ENCODE measurements at regions not wholly inside any gene's neighbourhood (a gene's known extent, or its start where the extent isn't known, plus 50 kb on each side); places are given as distances from the start of the nearest gene placed in this dataset.

- H3K9me3 ChIP-seq: no peaks in the 10 kb centered on the region
- no peaks in the 10 kb centered on the region for H3K36me3 ChIP-seq (replicated peaks in 1 of 2; ENCODE audit: control insufficient read depth in 1 of 2, insufficient read depth in 2 of 2, low read length in 1 of 2)
- peak overlapping the region; percentile 56 for H2AFZ ChIP-seq (ENCODE audit: low read depth)
- no peaks in the 10 kb centered on the region for H3K9me2 ChIP-seq
- peaks cover 0 to 10% of the 10 kb centered on the region in 2 experiments; a peak in 2 of 4 replicates for H3K4me1 ChIP-seq (ENCODE audit: control insufficient read depth in 1 of 2, insufficient read depth in 2 of 2, low read depth in 1 of 2, low read length in 1 of 2)
- no peak overlapping the region for H3K27ac ChIP-seq (ENCODE audit: low read depth in 2 of 2, low read length in 1 of 2)
- DNase-seq: no peak
- POLR2A ChIA-PET: no interaction called here
- H3F3A ChIP-seq (replicated peaks; ENCODE audit: insufficient read depth): no peaks in the 10 kb centered on the region
- H3K4me2 ChIP-seq: peak overlapping the region; percentile 8; the same call in 1 of the 2 replicates
- 15% methylated on average over 2 of the region's 2 CpGs for WGBS (ENCODE audit: low lambda C conversion rate)
- CTCF ChIA-PET: no interaction called here
- H3K4me3 ChIP-seq (ENCODE audit: low read depth in 2 of 2, low read length in 1 of 2): no peak overlapping the region
- no peaks in the 10 kb centered on the region for H3K79me2 ChIP-seq (ENCODE audit: insufficient read depth)
- H3K27me3 ChIP-seq (ENCODE audit: insufficient read depth): no peaks in the 10 kb centered on the region
- TF ChIP-seq REST (IDR thresholded peaks at IDR 0.05; ENCODE audit: low read depth, low read length) (no peak), CTCF (IDR thresholded peaks at IDR 0.05) (no peak), IRF3 (IDR thresholded peaks at IDR 0.05; ENCODE audit: low read depth, low read length) (no peak), FOXM1 (IDR thresholded peaks at IDR 0.05; ENCODE audit: low read depth) (no peak)
- no peak overlapping the region for H3K9ac ChIP-seq
- H4K20me1 ChIP-seq (ENCODE audit: insufficient read depth): no peaks in the 10 kb centered on the region
Measured at GRCh38 chr6:106003268-106003987, 82.7 kb upstream of the PRDM1 start.

GRCh38 chr6:106002005-106002404 lies 84.1 kb upstream of the PRDM1 start:
- H3K4me1 ChIP-seq (ENCODE audit: control insufficient read depth in 1 of 2, insufficient read depth in 2 of 2, low read depth in 1 of 2, low read length in 1 of 2): peaks cover 0 to 10% of the 10 kb centered on the region in 2 experiments; a peak in 2 of 4 replicates
- CTCF ChIA-PET: interaction anchor here (1.5 kb wide), 1 partner anchor 221 kb away, joined by 3 read pairs; no protein-coding TSS in a partner anchor
- H3K4me3 ChIP-seq (ENCODE audit: low read depth in 2 of 2, low read length in 1 of 2): no peak overlapping the region
- no peaks in the 10 kb centered on the region for H3K9me2 ChIP-seq
- no peaks in the 10 kb centered on the region for H4K20me1 ChIP-seq (ENCODE audit: insufficient read depth)
- no peak for DNase-seq
- WGBS (ENCODE audit: low lambda C conversion rate): 46% methylated on average over 1 of the region's 1 CpG
- no peak overlapping the region for H3K27ac ChIP-seq (ENCODE audit: low read depth in 2 of 2, low read length in 1 of 2)
- H3K36me3 ChIP-seq (replicated peaks in 1 of 2; ENCODE audit: control insufficient read depth in 1 of 2, insufficient read depth in 2 of 2, low read length in 1 of 2): no peaks in the 10 kb centered on the region
- H3K27me3 ChIP-seq (ENCODE audit: insufficient read depth): no peaks in the 10 kb centered on the region
- H3K4me2 ChIP-seq: no peak overlapping the region
- peaks cover 4% of the 10 kb centered on the region for H3F3A ChIP-seq (replicated peaks; ENCODE audit: insufficient read depth)
- POLR2A ChIA-PET: no interaction called here
- no peak overlapping the region for H3K9ac ChIP-seq
- no peak overlapping the region for H2AFZ ChIP-seq (ENCODE audit: low read depth)
- no peaks in the 10 kb centered on the region for H3K9me3 ChIP-seq
- H3K79me2 ChIP-seq (ENCODE audit: insufficient read depth): no peaks in the 10 kb centered on the region
- TF ChIP-seq SIN3A (IDR thresholded peaks at IDR 0.05; ENCODE audit: borderline replicate concordance, low read depth, low read length): no peak
- TF ChIP-seq SMC3 (IDR thresholded peaks at IDR 0.05; ENCODE audit: low read depth, low read length): no peak
- no peak for TF ChIP-seq EZH2phosphoT487 (IDR thresholded peaks at IDR 0.05; ENCODE audit: borderline replicate concordance, low read depth)
- TF ChIP-seq CHD2 (IDR thresholded peaks at IDR 0.05; ENCODE audit: low read length, partially characterized antibody): no peak
- no peak for TF ChIP-seq EP300 (IDR thresholded peaks at IDR 0.05; ENCODE audit: borderline replicate concordance in 1 of 2, low read depth in 1 of 2, low read length in 1 of 2)
- no peak for TF ChIP-seq MEF2A (IDR thresholded peaks at IDR 0.05; ENCODE audit: borderline replicate concordance, low read depth)
- TF ChIP-seq GABPA (IDR thresholded peaks at IDR 0.05; ENCODE audit: low read depth): no peak
- TF ChIP-seq TAF1 (IDR thresholded peaks at IDR 0.05; ENCODE audit: borderline replicate concordance, low read depth, low read length): no peak
- no peak for TF ChIP-seq IRF3 (IDR thresholded peaks at IDR 0.05; ENCODE audit: low read depth, low read length)
- no peak for TF ChIP-seq USF2 (IDR thresholded peaks at IDR 0.05; ENCODE audit: borderline replicate concordance, low read depth, low read length)
- TF ChIP-seq FOXM1 (IDR thresholded peaks at IDR 0.05; ENCODE audit: low read depth): no peak
- no peak for TF ChIP-seq POLR2AphosphoS5 (IDR thresholded peaks at IDR 0.05; ENCODE audit: low read depth, low read length)
- TF ChIP-seq FOXJ3 (CRISPR knock-in tag; IDR thresholded peaks at IDR 0.05): no peak
